Dendritic cell treated with granulocyte-macrophage colony-stimulating factor and Interleukin-4, amounts not matched to agents 40 ng/mL and 50 ng/mL, for 4 days (primary cell): ENCODE measurements at regions not wholly inside any gene's neighbourhood (a gene's known extent, or its start where the extent isn't known, plus 50 kb on each side); places are given as distances from the start of the nearest gene placed in this dataset.

Experiments
- H3K27ac Mint-ChIP-seq: one replicate; pipeline ENCODE4 v1.8.0; 2022; ENCODE audit warnings: mild to moderate bottlenecking, mixed read lengths
- H3K27me3 Mint-ChIP-seq: one replicate; pipeline ENCODE4 v1.8.0; 2022; ENCODE audit warnings: mild to moderate bottlenecking, mixed read lengths
- H3K36me3 Mint-ChIP-seq: one replicate; pipeline ENCODE4 v1.8.0; 2022; ENCODE audit warnings: low read depth, mixed read lengths
- H3K4me1 Mint-ChIP-seq: one replicate; pipeline ENCODE4 v1.8.0; 2022; ENCODE audit warnings: low read depth, mixed read lengths
- H3K4me3 Mint-ChIP-seq: one replicate; pipeline ENCODE4 v1.8.0; 2022; ENCODE audit warnings: mild to moderate bottlenecking, moderate library complexity, mixed read lengths
- H3K9me3 Mint-ChIP-seq: one replicate; pipeline ENCODE4 v1.8.0; 2022; ENCODE audit warnings: mixed read lengths
- intact Hi-C: fragments of 100-400 bp; cut with micrococcal nuclease; formaldehyde crosslinking; loops from one replicate; pipeline ENCODE4 v1.15.0; 2022

DNA sequence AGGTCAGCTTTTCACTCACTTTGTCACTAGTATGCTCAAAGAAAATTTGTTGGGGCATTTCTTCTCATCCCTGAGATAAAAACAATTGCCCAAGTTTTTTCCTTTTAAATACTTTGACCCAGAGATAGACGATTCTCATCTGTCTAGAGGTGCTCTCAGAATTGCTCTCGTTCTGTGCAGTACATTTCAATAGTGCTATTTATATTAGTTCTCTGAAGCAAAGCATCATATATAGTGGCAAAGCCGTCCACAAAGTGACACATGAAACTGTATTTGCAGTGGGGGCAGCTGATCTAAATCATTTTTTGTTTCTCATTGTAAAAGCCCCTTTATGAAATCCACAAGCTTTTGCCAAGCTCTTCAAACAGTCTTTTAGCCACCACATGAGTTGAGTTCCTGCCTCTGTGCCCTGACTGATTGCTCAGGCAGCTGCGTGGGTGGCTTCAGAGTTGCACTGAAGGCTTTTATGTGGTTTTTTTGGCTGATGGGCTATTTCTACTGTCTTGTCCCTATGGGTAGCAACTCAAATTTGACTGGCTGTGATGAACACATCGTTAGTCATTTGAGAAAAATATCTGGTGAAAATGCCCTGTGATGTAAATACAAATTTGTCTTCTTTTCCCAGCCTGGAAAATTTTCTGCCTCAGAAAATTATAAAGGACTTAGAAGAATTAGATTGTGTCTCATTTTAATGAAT, 119.1 kb upstream of the OTUD4 start:
- H3K27ac Mint-ChIP-seq, result no peak overlapping the region
- intact Hi-C loops, result no loop called here
- no peaks in the 10 kb centered on the region for H3K9me3 Mint-ChIP-seq
- H3K4me3 Mint-ChIP-seq, result no peak overlapping the region
- no peaks in the 10 kb centered on the region for H3K36me3 Mint-ChIP-seq
- H3K4me1 Mint-ChIP-seq, result no peaks in the 10 kb centered on the region
- no peaks in the 10 kb centered on the region for H3K27me3 Mint-ChIP-seq

DNA sequence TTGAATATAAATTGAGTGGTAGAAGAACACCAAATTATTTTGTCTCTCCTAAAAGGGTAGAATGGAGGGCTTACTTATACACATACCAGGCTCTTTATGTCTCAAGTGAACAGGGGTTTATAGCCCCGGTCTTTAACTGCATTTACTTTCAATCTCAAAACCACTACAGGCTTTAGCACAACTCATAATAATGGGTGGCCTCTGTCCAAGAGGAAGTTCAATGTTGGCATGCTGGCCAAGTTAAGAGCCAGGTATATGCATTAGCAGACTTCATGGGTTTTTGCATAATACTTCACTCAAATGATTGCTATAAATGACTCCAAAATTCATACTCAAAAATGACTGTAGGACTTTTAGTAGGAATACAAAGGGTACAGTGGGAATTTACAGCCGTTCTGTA, 118.5 kb upstream of the OTUD4 start:
- Mint-ChIP-seq H3K4me3 (no peak overlapping the region), H3K9me3 (no peaks in the 10 kb centered on the region), H3K27me3 (no peaks in the 10 kb centered on the region), H3K27ac (no peak overlapping the region), H3K4me1 (no peaks in the 10 kb centered on the region), H3K36me3 (no peaks in the 10 kb centered on the region)
- intact Hi-C loops, result no loop called here

DNA sequence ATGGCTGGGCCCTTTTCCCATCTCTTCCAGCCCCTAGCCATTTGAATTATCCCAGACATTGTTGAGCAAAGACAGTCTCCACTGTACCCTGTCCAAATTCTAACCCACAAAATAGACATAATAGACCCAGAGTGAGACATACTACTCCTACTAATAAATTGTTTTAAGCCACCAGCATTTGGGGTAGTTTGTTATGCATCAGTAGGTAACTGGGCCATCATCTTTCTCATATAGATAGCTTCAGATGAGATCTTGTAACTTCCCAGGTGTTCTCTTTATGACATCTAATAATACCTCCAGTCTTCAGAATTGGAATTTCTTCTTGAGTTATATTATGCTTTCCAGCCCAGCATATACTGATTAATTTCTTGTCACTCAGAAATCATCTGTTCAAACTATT, 117.2 kb upstream of the OTUD4 start:
- Mint-ChIP-seq H3K9me3 (no peaks in the 10 kb centered on the region), H3K4me1 (no peaks in the 10 kb centered on the region), H3K4me3 (no peak overlapping the region), H3K36me3 (no peaks in the 10 kb centered on the region), H3K27me3 (no peaks in the 10 kb centered on the region), H3K27ac (no peak overlapping the region)
- intact Hi-C loops, result no loop called here

DNA sequence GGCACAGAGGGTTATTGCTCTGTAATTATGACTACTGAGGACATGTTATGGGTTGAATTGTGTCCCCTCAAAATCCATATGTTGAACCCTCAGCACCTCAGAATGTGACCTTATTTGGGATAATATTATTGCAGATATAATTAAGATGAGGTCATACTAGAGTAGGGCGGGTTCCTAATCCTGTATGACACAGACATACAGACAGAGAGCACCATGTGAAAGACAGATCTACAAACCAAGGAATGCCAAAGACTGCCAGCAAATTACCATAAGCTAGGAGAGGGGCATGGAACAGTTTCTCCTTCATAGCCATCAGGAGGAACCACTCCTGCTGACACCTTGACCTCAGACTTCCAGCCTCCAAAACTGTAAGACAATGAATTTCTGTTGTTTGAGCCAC, 115.2 kb upstream of the OTUD4 start:
- Mint-ChIP-seq H3K27me3 (no peaks in the 10 kb centered on the region), H3K27ac (no peak overlapping the region), H3K4me1 (no peaks in the 10 kb centered on the region), H3K9me3 (no peaks in the 10 kb centered on the region), H3K4me3 (no peak overlapping the region), H3K36me3 (no peaks in the 10 kb centered on the region)
- intact Hi-C loops, result no loop called here

DNA sequence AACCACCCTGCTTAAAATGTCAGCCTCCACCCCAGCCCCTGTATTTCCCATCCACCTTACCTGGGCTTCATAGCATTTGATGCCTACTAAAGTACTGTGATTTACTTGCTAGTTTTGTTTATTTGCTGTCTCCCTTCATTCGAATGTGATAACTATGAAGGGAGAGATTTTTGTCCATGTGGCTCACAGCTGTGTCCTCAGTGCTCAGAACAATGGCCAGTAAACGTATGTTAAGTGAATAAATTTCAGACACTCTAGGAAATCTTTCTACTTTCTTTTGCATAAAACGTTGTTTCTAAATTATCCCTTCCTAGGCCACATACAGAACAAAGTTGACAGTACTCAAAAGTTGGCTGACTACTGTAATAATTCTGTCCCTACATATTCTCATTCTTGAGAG, 114.7 kb upstream of the OTUD4 start:
- Mint-ChIP-seq H3K4me1 (no peaks in the 10 kb centered on the region), H3K27me3 (no peaks in the 10 kb centered on the region), H3K4me3 (no peak overlapping the region), H3K27ac (no peak overlapping the region), H3K9me3 (no peaks in the 10 kb centered on the region), H3K36me3 (no peaks in the 10 kb centered on the region)
- intact Hi-C loops, result no loop called here

DNA sequence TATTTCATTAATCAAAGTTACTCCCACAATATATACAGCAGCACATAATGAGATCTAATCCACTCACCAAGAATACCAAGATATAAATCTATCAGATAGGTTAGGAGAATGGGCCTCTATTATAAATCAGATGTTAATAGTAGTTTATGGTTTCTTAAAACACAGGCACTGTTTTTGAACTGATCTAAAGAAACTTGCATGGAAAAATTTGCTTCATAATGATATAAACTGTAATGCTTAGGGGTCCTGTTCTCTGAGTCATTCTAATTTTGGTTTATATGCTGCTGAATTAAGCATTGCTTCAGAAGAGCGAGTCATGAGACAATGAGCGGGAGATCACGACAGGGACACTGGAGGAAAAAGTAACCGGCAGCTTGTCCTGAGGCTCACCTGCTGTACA, 113.3 kb upstream of the OTUD4 start:
- intact Hi-C loops, result no loop called here
- H3K4me1 Mint-ChIP-seq, result no peaks in the 10 kb centered on the region
- no peaks in the 10 kb centered on the region for H3K9me3 Mint-ChIP-seq
- no peak overlapping the region for H3K27ac Mint-ChIP-seq
- H3K4me3 Mint-ChIP-seq, result no peak overlapping the region
- no peaks in the 10 kb centered on the region for H3K36me3 Mint-ChIP-seq
- no peaks in the 10 kb centered on the region for H3K27me3 Mint-ChIP-seq

DNA sequence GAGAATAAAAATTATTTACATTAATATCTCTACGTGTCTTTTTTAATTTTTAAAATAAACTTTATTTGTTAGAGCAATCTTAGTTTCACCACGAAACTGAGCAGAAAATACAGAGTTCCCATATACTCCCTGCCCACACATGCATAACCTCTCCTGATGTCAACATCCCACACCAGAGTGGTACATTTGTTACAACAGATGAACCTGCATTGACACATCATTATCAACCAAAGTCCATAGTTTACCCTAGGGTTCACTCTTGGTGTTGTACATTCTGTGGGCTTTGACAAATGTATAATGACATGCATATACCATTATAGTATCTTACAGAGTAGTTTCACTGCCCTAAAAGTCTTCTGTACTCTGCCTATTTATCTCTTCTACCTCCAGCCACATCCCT, 110.6 kb upstream of the OTUD4 start:
- H3K9me3 Mint-ChIP-seq, result no peaks in the 10 kb centered on the region
- H3K27me3 Mint-ChIP-seq, result no peaks in the 10 kb centered on the region
- no peaks in the 10 kb centered on the region for H3K36me3 Mint-ChIP-seq
- H3K4me3 Mint-ChIP-seq, result no peak overlapping the region
- no peak overlapping the region for H3K27ac Mint-ChIP-seq
- H3K4me1 Mint-ChIP-seq, result no peaks in the 10 kb centered on the region
- intact Hi-C loops, result no loop called here

DNA sequence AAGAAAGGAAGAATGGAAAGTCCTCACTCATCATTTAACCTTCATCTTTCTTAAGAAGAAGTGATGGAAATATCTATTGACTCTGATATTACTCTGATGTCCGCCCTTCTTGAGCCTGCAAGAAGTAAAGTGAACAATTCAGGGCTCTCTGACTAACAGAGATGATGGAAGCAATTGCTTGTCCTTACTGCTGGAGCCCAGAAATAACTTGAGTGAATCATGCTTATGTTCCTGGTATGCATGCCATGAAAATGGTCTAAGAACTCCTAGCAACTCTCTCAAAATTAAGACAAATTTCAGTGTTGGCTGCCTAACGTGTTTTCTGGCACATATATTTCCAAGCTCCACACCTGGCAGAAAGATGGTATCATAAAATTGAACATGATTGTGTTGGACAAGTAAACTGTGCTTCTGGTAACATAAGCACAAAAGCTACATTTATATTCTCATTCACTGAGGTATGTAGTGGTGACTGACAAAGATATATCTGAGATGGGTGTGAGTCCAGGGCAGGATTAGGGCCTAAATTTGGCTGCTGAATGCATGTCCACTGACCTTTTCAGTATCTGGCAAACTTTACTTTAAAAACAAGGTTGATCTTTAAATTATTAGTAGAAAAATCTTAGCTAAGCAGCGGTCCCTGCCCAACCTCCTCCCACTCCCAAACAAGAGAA, 109.2 kb upstream of the OTUD4 start:
- H3K36me3 Mint-ChIP-seq, result no peaks in the 10 kb centered on the region
- no peak overlapping the region for H3K4me3 Mint-ChIP-seq
- H3K27me3 Mint-ChIP-seq, result no peaks in the 10 kb centered on the region
- H3K9me3 Mint-ChIP-seq, result no peaks in the 10 kb centered on the region
- H3K27ac Mint-ChIP-seq, result no peak overlapping the region
- H3K4me1 Mint-ChIP-seq, result no peaks in the 10 kb centered on the region
- intact Hi-C loops, result no loop called here

DNA sequence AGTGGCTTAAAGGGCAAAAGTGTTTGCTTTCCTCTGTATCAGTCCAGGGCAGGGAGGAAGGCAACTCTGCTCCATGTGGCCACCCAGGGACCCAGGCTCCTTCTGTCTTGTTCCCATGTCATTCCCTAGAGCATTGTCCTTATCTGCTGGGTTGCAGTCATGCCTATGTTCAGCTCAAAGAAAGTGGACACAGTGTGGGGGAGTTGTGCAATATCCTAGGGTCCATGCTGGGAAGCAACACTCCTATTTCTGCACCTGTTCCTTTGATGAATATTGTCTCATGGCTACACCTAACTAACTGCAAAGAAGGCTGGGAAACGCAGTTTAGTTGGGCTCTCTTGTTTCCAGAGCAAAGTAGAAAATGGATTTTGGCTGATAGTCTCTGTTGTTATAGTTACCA, 107.0 kb upstream of the OTUD4 start:
- no peaks in the 10 kb centered on the region for H3K27me3 Mint-ChIP-seq
- H3K4me3 Mint-ChIP-seq, result no peak overlapping the region
- no peaks in the 10 kb centered on the region for H3K9me3 Mint-ChIP-seq
- no peak overlapping the region for H3K27ac Mint-ChIP-seq
- no peaks in the 10 kb centered on the region for H3K4me1 Mint-ChIP-seq
- intact Hi-C loops, result no loop called here
- no peaks in the 10 kb centered on the region for H3K36me3 Mint-ChIP-seq

DNA sequence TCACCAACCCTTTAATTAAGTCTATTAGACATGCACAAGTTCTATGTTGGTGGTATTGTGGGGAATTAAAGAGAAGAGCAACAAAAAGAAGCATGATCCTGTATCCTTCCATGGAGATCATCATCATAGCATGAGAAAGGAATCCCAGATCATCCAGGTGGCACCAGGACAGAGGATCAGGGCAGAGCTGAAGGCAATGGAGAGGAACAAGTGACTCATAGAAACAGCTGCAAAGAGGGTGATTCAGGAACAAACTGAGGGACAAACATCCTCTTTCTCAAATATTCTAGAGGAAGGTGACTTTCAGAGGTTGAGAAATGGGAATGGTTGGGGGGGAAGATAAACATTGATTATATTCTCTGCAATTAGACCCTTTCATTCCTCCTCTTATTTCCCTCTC, 105.5 kb upstream of the OTUD4 start:
- no peak overlapping the region for H3K4me3 Mint-ChIP-seq
- H3K36me3 Mint-ChIP-seq, result no peaks in the 10 kb centered on the region
- H3K9me3 Mint-ChIP-seq, result no peaks in the 10 kb centered on the region
- intact Hi-C loops, result no loop called here
- H3K27me3 Mint-ChIP-seq, result no peaks in the 10 kb centered on the region
- no peaks in the 10 kb centered on the region for H3K4me1 Mint-ChIP-seq
- H3K27ac Mint-ChIP-seq, result no peak overlapping the region

DNA sequence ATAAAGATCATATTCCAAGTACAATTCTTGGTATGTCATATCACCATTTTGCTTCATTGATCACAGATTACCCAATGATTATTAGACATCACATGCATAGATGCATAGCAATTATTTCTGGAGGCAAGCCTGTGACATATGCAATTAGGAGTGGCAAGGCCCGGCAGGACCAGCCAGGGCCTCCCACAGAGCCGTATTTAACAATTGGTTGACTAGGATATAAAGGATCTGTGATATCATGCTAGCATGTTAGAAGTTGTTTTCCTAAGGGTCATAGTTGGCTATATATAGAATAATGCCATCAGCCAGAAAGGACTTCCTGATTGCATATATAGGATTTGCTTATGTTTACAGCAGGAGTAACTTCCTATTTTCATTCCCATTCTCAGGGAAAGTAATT, 103.5 kb upstream of the OTUD4 start:
- intact Hi-C loops, result no loop called here
- no peak overlapping the region for H3K27ac Mint-ChIP-seq
- H3K4me1 Mint-ChIP-seq, result no peaks in the 10 kb centered on the region
- H3K36me3 Mint-ChIP-seq, result no peaks in the 10 kb centered on the region
- no peaks in the 10 kb centered on the region for H3K27me3 Mint-ChIP-seq
- no peaks in the 10 kb centered on the region for H3K9me3 Mint-ChIP-seq
- no peak overlapping the region for H3K4me3 Mint-ChIP-seq

DNA sequence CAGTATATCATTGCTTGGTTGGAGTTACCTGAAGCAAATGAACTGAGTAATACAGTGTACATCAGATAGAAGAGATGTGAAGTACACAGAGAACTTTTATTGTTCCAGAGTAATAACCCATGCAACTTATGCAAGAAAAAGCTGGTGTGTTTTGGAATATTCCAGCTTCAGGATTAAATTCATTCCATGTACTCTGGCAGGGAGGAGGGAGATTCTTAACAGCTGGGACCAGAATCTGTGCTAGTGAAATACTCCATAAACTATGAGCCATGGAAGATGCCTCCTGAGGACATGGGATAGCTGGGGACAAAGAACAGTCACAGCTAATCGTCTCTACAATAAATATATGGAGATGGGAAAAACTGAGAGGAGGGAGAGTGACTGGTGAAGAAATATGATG, 101.6 kb upstream of the OTUD4 start:
- intact Hi-C loops, result no loop called here
- H3K36me3 Mint-ChIP-seq, result no peaks in the 10 kb centered on the region

DNA sequence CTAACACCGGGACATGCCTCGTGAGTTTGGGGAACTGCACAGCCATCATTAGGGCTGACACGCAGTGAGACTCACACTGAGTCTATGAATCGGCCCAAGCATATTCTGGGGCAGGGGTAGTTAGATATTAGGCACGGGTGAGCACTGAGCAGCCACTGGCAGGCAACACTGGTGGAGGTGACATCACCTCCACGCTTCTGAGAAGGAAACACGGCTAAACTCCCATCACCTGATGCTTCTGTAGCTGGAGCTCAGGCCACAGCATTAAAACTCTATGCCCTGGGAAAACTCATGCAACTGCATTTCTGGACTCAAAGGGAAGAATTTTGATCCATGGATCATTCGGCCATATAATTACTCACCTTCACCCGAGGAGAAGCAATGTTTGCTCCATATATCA, 100.8 kb upstream of the OTUD4 start:
- H3K4me1 Mint-ChIP-seq, result no peaks in the 10 kb centered on the region
- no peak overlapping the region for H3K4me3 Mint-ChIP-seq
- H3K27me3 Mint-ChIP-seq, result no peaks in the 10 kb centered on the region
- intact Hi-C loops, result no loop called here
- no peaks in the 10 kb centered on the region for H3K9me3 Mint-ChIP-seq
- H3K27ac Mint-ChIP-seq, result no peak overlapping the region
- H3K36me3 Mint-ChIP-seq, result no peaks in the 10 kb centered on the region

More for the DNA sequence above, 101.6 kb upstream of the OTUD4 start:
- H3K4me1 Mint-ChIP-seq, result no peaks in the 10 kb centered on the region
- no peak overlapping the region for H3K4me3 Mint-ChIP-seq
- H3K27me3 Mint-ChIP-seq, result no peaks in the 10 kb centered on the region
- H3K27ac Mint-ChIP-seq, result no peak overlapping the region
- no peaks in the 10 kb centered on the region for H3K9me3 Mint-ChIP-seq

DNA sequence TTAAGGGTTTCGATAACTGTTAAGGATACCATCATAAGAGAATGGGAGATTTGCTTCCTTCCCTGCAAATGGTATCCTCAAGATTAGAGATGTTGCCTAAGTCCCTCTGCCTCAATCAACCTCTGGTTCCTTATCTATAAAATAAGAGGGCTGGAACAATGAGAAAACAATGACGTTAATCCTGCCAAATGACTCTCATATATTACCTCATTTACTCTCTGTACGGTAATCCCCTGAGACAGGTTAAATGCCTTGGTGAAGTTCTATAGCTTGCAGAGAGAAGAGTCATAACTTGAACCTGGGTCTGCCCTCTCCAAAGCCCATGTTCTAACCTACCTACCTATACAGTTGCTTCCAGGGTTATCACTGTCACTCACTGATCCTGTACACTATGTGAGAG, 100.2 kb upstream of the OTUD4 start:
- no peak overlapping the region for H3K27ac Mint-ChIP-seq
- H3K9me3 Mint-ChIP-seq, result no peaks in the 10 kb centered on the region
- no peaks in the 10 kb centered on the region for H3K36me3 Mint-ChIP-seq
- H3K27me3 Mint-ChIP-seq, result no peaks in the 10 kb centered on the region
- intact Hi-C loops, result no loop called here
- no peak overlapping the region for H3K4me3 Mint-ChIP-seq
- H3K4me1 Mint-ChIP-seq, result no peaks in the 10 kb centered on the region
